Tibial artery (tissue), 4 donors: ENCODE measurements at regions not wholly inside any gene's neighbourhood (a gene's known extent, or its start where the extent isn't known, plus 50 kb on each side); places are given as distances from the start of the nearest gene placed in this dataset.

Source experiments
- DNase-seq, 2 donors: peaks; one replicate each; pipeline ENCODE4 v3.0.0-alpha.2; 2019
- H3K27ac ChIP-seq, 2 donors: fragments of 200-600 bp; sonication (generic) in 1 of 2; 1 replicate in 1 of 2; 2 replicates in 1 of 2; pipeline ENCODE4 v1.5.1; 2018 to 2019; ENCODE audit warnings: mild to moderate bottlenecking in 1 of 2
- H3K27me3 ChIP-seq, 2 donors: fragments of 200-600 bp; sonication (generic) in 1 of 2; one replicate each; pipeline versions ENCODE4 v1.5.1 to v1.6.0; 2016 to 2019
- H3K36me3 ChIP-seq, 3 donors: fragments of 200-600 bp; sonication (generic) in 2 of 3; one replicate each; pipeline ENCODE4 v1.5.1; 2016 to 2019; ENCODE audit warnings: mild to moderate bottlenecking in 2 of 3
- H3K4me1 ChIP-seq, 4 donors: fragments of 200-600 bp; sonication (generic) in 2 of 4; 1 replicate in 3 of 4; 2 replicates in 1 of 4; pipeline ENCODE4 v1.5.1; 2016 to 2019
- H3K4me3 ChIP-seq, 2 donors: fragments of 200-600 bp; sonication (generic) in 1 of 2; 1 replicate in 1 of 2; 2 replicates in 1 of 2; pipeline ENCODE4 v1.5.1; 2018 to 2019; ENCODE audit warnings: mild to moderate bottlenecking in 2 of 2
- H3K9me3 ChIP-seq, 3 donors: fragments of 200-600 bp; sonication (generic) in 1 of 3; one replicate each; pipeline ENCODE4 v1.5.1; 2016 to 2019
- intact Hi-C: fragments of 100-400 bp; cut with DNase I; formaldehyde crosslinking; loops from one replicate; pipeline ENCODE4 v1.15.0; 2023; ENCODE audit warnings: low total_unique reads
- TF ChIP-seq, protein P1 (sequence below), 2 experiments: fragments of 200-600 bp in 1 of 2; fragments of 450-650 bp in 1 of 2; IDR thresholded peaks; one replicate each; pipeline ENCODE4 v1.5.1; 2017 to 2019; ENCODE audit warnings: antibody characterized with exemption in 2 of 2, mild to moderate bottlenecking in 1 of 2, moderate library complexity in 1 of 2

GRCh38 chr4:85381968-85382367, 93.0 kb upstream of the ARHGAP24 start:
- Histone ChIP-seq H3K4me1 (no peaks in the 10 kb centered on the region), H3K9me3 (no peaks in the 10 kb centered on the region), H3K27ac (no peak overlapping the region), H3K27me3 (no peaks in the 10 kb centered on the region), H3K4me3 (no peak overlapping the region), H3K36me3 (no peaks in the 10 kb centered on the region)
- no peak for DNase-seq
- TF ChIP-seq, protein P1, sequence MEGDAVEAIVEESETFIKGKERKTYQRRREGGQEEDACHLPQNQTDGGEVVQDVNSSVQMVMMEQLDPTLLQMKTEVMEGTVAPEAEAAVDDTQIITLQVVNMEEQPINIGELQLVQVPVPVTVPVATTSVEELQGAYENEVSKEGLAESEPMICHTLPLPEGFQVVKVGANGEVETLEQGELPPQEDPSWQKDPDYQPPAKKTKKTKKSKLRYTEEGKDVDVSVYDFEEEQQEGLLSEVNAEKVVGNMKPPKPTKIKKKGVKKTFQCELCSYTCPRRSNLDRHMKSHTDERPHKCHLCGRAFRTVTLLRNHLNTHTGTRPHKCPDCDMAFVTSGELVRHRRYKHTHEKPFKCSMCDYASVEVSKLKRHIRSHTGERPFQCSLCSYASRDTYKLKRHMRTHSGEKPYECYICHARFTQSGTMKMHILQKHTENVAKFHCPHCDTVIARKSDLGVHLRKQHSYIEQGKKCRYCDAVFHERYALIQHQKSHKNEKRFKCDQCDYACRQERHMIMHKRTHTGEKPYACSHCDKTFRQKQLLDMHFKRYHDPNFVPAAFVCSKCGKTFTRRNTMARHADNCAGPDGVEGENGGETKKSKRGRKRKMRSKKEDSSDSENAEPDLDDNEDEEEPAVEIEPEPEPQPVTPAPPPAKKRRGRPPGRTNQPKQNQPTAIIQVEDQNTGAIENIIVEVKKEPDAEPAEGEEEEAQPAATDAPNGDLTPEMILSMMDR (IDR thresholded peaks at IDR 0.05) = no peak
- intact Hi-C loops = no loop called here

- intact Hi-C loops = no loop called here
- no peak overlapping the region for H3K4me3 ChIP-seq
- H3K4me1 ChIP-seq = no peaks in the 10 kb centered on the region
- H3K9me3 ChIP-seq = no peaks in the 10 kb centered on the region
- TF ChIP-seq, protein P1 (IDR thresholded peaks at IDR 0.05) = no peak
- H3K36me3 ChIP-seq = no peaks in the 10 kb centered on the region
- no peak overlapping the region for H3K27ac ChIP-seq
- DNase-seq = no peak
- no peaks in the 10 kb centered on the region for H3K27me3 ChIP-seq
Observed at GRCh38 chr4:85391071-85391470, 83.9 kb upstream of the ARHGAP24 start.

DNA sequence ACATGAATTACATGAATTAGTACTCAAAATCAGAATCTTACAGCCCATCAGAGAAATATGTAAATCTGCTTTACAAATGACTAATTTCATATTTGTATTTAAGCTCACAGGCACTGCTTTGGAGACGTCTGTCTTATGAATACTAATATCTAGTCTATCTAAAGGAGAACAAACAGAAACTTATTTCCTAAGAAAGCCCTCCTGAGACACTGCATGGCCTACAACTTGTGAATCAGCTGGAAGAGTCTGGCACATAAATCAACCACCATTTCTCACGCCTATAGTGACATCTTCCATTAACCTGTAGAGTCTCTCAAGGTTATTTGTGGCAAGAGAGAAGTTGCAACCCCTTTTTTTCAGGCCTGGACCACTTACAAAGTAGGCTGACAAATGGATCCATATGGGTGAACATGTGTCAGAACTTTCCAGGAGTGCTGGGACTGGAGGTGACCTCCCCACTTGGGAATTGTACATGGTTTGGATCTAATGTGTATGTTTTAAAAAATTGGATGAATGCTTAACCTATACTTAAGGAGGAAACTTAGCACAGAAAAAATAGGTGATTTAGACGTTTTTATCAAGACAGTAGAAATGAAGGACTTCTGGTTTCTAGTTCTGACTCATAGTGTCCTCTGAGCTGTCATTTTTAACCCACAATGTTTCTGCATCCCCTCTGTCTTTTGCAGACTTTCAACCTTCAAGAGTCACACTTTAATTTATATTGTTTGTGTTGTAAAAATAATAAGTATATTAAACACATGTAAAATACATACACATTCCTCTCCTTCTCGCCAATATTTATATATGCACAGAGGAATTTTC, 83.2 kb upstream of the ARHGAP24 start:
- intact Hi-C loops = no loop called here
- H3K36me3 ChIP-seq = no peaks in the 10 kb centered on the region
- H3K27me3 ChIP-seq = no peaks in the 10 kb centered on the region
- no peak overlapping the region for H3K27ac ChIP-seq
- H3K4me3 ChIP-seq = no peak overlapping the region
- TF ChIP-seq, protein P1 (IDR thresholded peaks at IDR 0.05) = no peak
- no peaks in the 10 kb centered on the region for H3K9me3 ChIP-seq
- H3K4me1 ChIP-seq = no peaks in the 10 kb centered on the region
- no peak for DNase-seq

GRCh38 chr4:85393201-85393600, 81.7 kb upstream of the ARHGAP24 start:
- no peak for DNase-seq
- H3K4me1 ChIP-seq = no peaks in the 10 kb centered on the region
- no peaks in the 10 kb centered on the region for H3K9me3 ChIP-seq
- no peak overlapping the region for H3K27ac ChIP-seq
- H3K36me3 ChIP-seq = no peaks in the 10 kb centered on the region
- H3K27me3 ChIP-seq = no peaks in the 10 kb centered on the region
- no peak overlapping the region for H3K4me3 ChIP-seq
- intact Hi-C loops = no loop called here
- TF ChIP-seq, protein P1 (IDR thresholded peaks at IDR 0.05) = no peak

DNA sequence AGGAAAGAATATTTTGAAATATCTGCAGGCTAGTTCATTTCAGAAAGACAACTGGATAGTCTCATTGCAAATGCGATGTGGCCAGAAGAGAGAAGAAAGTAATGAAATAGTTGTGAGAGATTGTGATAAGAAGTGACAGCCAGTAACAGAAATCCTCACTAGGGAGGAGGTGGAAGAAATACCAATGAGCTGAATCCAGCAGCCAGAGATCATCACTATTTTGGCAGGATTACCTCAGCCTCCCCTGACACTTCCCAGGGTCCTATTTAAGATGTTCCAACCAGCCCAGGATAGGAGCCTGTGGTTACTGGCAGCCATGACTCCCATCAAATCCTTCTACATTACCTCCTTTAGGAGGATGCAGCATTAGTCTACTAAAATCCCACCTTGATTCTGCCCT, 76.7 kb upstream of the ARHGAP24 start:
- Histone ChIP-seq H3K4me1 (no peaks in the 10 kb centered on the region), H3K4me3 (no peak overlapping the region), H3K27ac (no peak overlapping the region), H3K36me3 (no peaks in the 10 kb centered on the region), H3K9me3 (no peaks in the 10 kb centered on the region), H3K27me3 (no peaks in the 10 kb centered on the region)
- TF ChIP-seq, protein P1 (IDR thresholded peaks at IDR 0.05) = no peak
- intact Hi-C loops = no loop called here
- DNase-seq = no peak
